Fibroblast of lung (primary cell): ENCODE measurements at regions not wholly inside any gene's neighbourhood (a gene's known extent, or its start where the extent isn't known, plus 50 kb on each side); places are given as distances from the start of the nearest gene placed in this dataset.
"Not testable (repeated sequence)": the region's sequence is repeated elsewhere in the genome, so short reads cannot be mapped to it uniquely, and the experiment has no call there.

ENCODE experiments used
- CTCF ChIP-seq, 2 donors: IDR thresholded peaks in 1 of 2; conservative IDR thresholded peaks in 1 of 2; 1 replicate in 1 of 2; 2 replicates in 1 of 2; pipeline ENCODE4 v1.5.1; 2011 to 2012; ENCODE audit warnings: low read length in 2 of 2, control low read depth in 1 of 2, inconsistent platforms in 1 of 2, low read depth in 1 of 2, mild to moderate bottlenecking in 1 of 2
- EZH2 ChIP-seq: IDR thresholded peaks from 2 replicates; pipeline ENCODE4 v1.5.1; 2012; ENCODE audit warnings: low read length, control low read depth, mild to moderate bottlenecking; ENCODE audit errors: missing control alignments

- TF ChIP-seq CTCF (conservative IDR thresholded peaks at IDR 0.05 in 1 of 2, IDR thresholded peaks at IDR 0.05 in 1 of 2; ENCODE audit: low read depth in 1 of 2, low read length in 2 of 2); EZH2: not testable (repeated sequence)
Observed at GRCh38 chr2:94587042-94587441, 284.2 kb upstream of the TEKT4 start.
